ENCODE measurements at regions not wholly inside any gene's neighbourhood (a gene's known extent, or its start where the extent isn't known, plus 50 kb on each side); places are given as distances from the start of the nearest gene placed in this dataset.
"Not testable (repeated sequence)": the region's sequence is repeated elsewhere in the genome, so short reads cannot be mapped to it uniquely, and the experiment has no call there.

- ATAC-seq = no peak
- no peak for DNase-seq (ENCODE audit: low spot score)
- intact Hi-C loops (cut with DNase I) = no loop called here
Measured at GRCh38 chr18:68181956-68182355, 533.0 kb downstream of the TMX3 start.

- ATAC-seq = no peak
Measured at GRCh38 chr18:68179811-68180210, 535.1 kb downstream of the TMX3 start.

GRCh38 chr18:68178921-68179320 is 536.0 kb downstream of the TMX3 start:
- DNase-seq (ENCODE audit: low spot score) = no peak
- intact Hi-C loops (cut with DNase I) = no loop called here
- ATAC-seq = no peak

More at GRCh38 chr18:68179811-68180210, 535.1 kb downstream of the TMX3 start:
- DNase-seq (ENCODE audit: low spot score) = no peak
- intact Hi-C loops (cut with DNase I) = no loop called here

GRCh38 chr18:68177807-68178702 is 536.9 kb downstream of the TMX3 start:
- intact Hi-C loops (cut with DNase I) = no loop called here
- no peak for ATAC-seq
- DNase-seq (ENCODE audit: low spot score) = no peak

- intact Hi-C loops (cut with DNase I) = no loop called here
- no peak for DNase-seq (ENCODE audit: low spot score)
- no peak for ATAC-seq
Measured at GRCh38 chr18:68176901-68177300, 538.0 kb downstream of the TMX3 start.

- no peak for ATAC-seq
- intact Hi-C loops (cut with DNase I) = no loop called here
- no peak for DNase-seq (ENCODE audit: low spot score)
Measured at GRCh38 chr18:68172842-68173549, 541.9 kb downstream of the TMX3 start.

- ATAC-seq = no peak
- intact Hi-C loops (cut with DNase I) = no loop called here
Measured at GRCh38 chr18:68164909-68165308, 550.0 kb downstream of the TMX3 start.

GRCh38 chr18:68153821-68154220 is 561.1 kb downstream of the TMX3 start:
- ATAC-seq; intact Hi-C loops (cut with DNase I); DNase-seq (ENCODE audit: low spot score): not testable (repeated sequence)

More at GRCh38 chr18:68164909-68165308, 550.0 kb downstream of the TMX3 start:
- no peak for DNase-seq (ENCODE audit: low spot score)

- DNase-seq (ENCODE audit: low spot score) (no peak), ATAC-seq (no peak)
- intact Hi-C loops (cut with DNase I) = no loop called here
Measured at GRCh38 chr18:68152770-68153169, 562.1 kb downstream of the TMX3 start.

- DNase-seq (ENCODE audit: low spot score) = no peak
- intact Hi-C loops (cut with DNase I) = no loop called here
- ATAC-seq = no peak
Measured at GRCh38 chr18:68150961-68151360, 563.9 kb downstream of the TMX3 start.

GRCh38 chr18:68148863-68149262 is 566.0 kb downstream of the TMX3 start:
- DNase-seq (ENCODE audit: low spot score) = no peak
- intact Hi-C loops (cut with DNase I) = no loop called here
- no peak for ATAC-seq

GRCh38 chr18:68147728-68148127 is 567.2 kb downstream of the TMX3 start:
- intact Hi-C loops (cut with DNase I) = no loop called here
- DNase-seq (ENCODE audit: low spot score) (no peak), ATAC-seq (no peak)

GRCh38 chr18:68121826-68122225 is 593.1 kb downstream of the TMX3 start:
- DNase-seq (ENCODE audit: low spot score) (no peak), ATAC-seq (no peak)
- intact Hi-C loops (cut with DNase I) = no loop called here

- ATAC-seq (no peak), DNase-seq (ENCODE audit: low spot score) (no peak)
- intact Hi-C loops (cut with DNase I) = no loop called here
Measured at GRCh38 chr18:68121308-68121707, 593.6 kb downstream of the TMX3 start.

GRCh38 chr18:68114989-68115388 is 598.5 kb upstream of the DSEL start:
- intact Hi-C loops (cut with DNase I) = no loop called here
- no peak for DNase-seq (ENCODE audit: low spot score)
- ATAC-seq = no peak

- intact Hi-C loops (cut with DNase I) = no loop called here
- ATAC-seq (no peak), DNase-seq (ENCODE audit: low spot score) (no peak)
Measured at GRCh38 chr18:68104036-68104435, 587.5 kb upstream of the DSEL start.

- intact Hi-C loops (cut with DNase I) = no loop called here
- DNase-seq (ENCODE audit: low spot score) (no peak), ATAC-seq (no peak)
Measured at GRCh38 chr18:68103561-68103960, 587.0 kb upstream of the DSEL start.

GRCh38 chr18:68102117-68102516 is 585.6 kb upstream of the DSEL start:
- intact Hi-C loops (cut with DNase I) = no loop called here
- DNase-seq (ENCODE audit: low spot score) = no peak
- ATAC-seq = no peak

GRCh38 chr18:68098655-68099054 is 582.1 kb upstream of the DSEL start:
- no peak for ATAC-seq
- intact Hi-C loops (cut with DNase I) = no loop called here

GRCh38 chr18:68086481-68086880 is 570.0 kb upstream of the DSEL start:
- DNase-seq (ENCODE audit: low spot score) = no peak
- intact Hi-C loops (cut with DNase I) = no loop called here
- no peak for ATAC-seq

More at GRCh38 chr18:68098655-68099054, 582.1 kb upstream of the DSEL start:
- DNase-seq (ENCODE audit: low spot score) = no peak
